ENCODE measurements at regions not wholly inside any gene's neighbourhood (a gene's known extent, or its start where the extent isn't known, plus 50 kb on each side); places are given as distances from the start of the nearest gene placed in this dataset.
"Not testable (repeated sequence)": the region's sequence is repeated elsewhere in the genome, so short reads cannot be mapped to it uniquely, and the experiment has no call there.

- H3K27ac Mint-ChIP-seq: no peak overlapping the region
- H3K4me3 Mint-ChIP-seq (ENCODE audit: low read depth): no peak overlapping the region
- peaks cover 1% of the 10 kb centered on the region for H3K36me3 Mint-ChIP-seq (ENCODE audit: insufficient read depth)
- H3K9me3 Mint-ChIP-seq (ENCODE audit: low read depth): peaks cover 40% of the 10 kb centered on the region
- DNase-seq (ENCODE audit: low spot score, unreplicated experiment): no peak
- no peaks in the 10 kb centered on the region for H3K27me3 Mint-ChIP-seq
- no peak for TF ChIP-seq CTCF (IDR thresholded peaks at IDR 0.05; ENCODE audit: unreplicated experiment)
- no peaks in the 10 kb centered on the region for H3K4me1 Mint-ChIP-seq (ENCODE audit: low read depth)
Measured at GRCh38 chr12:25707056-25707455, 154.0 kb upstream of the LMNTD1 start.

GRCh38 chr12:25708661-25709060, 155.6 kb upstream of the LMNTD1 start:
- Mint-ChIP-seq H3K4me3 (ENCODE audit: low read depth) (no peak overlapping the region), H3K9me3 (ENCODE audit: low read depth) (peaks cover 32% of the 10 kb centered on the region), H3K27ac (no peak overlapping the region), H3K36me3 (ENCODE audit: insufficient read depth) (peaks cover 1% of the 10 kb centered on the region), H3K4me1 (ENCODE audit: low read depth) (no peaks in the 10 kb centered on the region), H3K27me3 (no peaks in the 10 kb centered on the region)
- no peak for DNase-seq (ENCODE audit: low spot score, unreplicated experiment)
- TF ChIP-seq CTCF (IDR thresholded peaks at IDR 0.05; ENCODE audit: unreplicated experiment): no peak

- H3K36me3 Mint-ChIP-seq (ENCODE audit: insufficient read depth): peaks cover 1% of the 10 kb centered on the region
- H3K9me3 Mint-ChIP-seq (ENCODE audit: low read depth): peaks cover 32% of the 10 kb centered on the region
- no peaks in the 10 kb centered on the region for H3K27me3 Mint-ChIP-seq
- no peak for TF ChIP-seq CTCF (IDR thresholded peaks at IDR 0.05; ENCODE audit: unreplicated experiment)
- H3K4me3 Mint-ChIP-seq (ENCODE audit: low read depth): no peak overlapping the region
- H3K4me1 Mint-ChIP-seq (ENCODE audit: low read depth): no peaks in the 10 kb centered on the region
- H3K27ac Mint-ChIP-seq: no peak overlapping the region
- no peak for DNase-seq (ENCODE audit: low spot score, unreplicated experiment)
Measured at GRCh38 chr12:25710128-25710527, 157.0 kb upstream of the LMNTD1 start.

GRCh38 chr12:25710938-25711605, 158.0 kb upstream of the LMNTD1 start:
- not testable (repeated sequence) for H3K27ac Mint-ChIP-seq; H3K36me3 Mint-ChIP-seq (ENCODE audit: insufficient read depth); H3K4me3 Mint-ChIP-seq (ENCODE audit: low read depth); H3K27me3 Mint-ChIP-seq; H3K4me1 Mint-ChIP-seq (ENCODE audit: low read depth); DNase-seq (ENCODE audit: low spot score, unreplicated experiment)
- H3K9me3 Mint-ChIP-seq (ENCODE audit: low read depth): peaks cover 31% of the 10 kb centered on the region

- Mint-ChIP-seq H3K4me3 (ENCODE audit: low read depth) (no peak overlapping the region), H3K9me3 (ENCODE audit: low read depth) (peaks cover 23% of the 10 kb centered on the region), H3K27me3 (no peaks in the 10 kb centered on the region), H3K4me1 (ENCODE audit: low read depth) (no peaks in the 10 kb centered on the region), H3K27ac (no peak overlapping the region), H3K36me3 (ENCODE audit: insufficient read depth) (no peaks in the 10 kb centered on the region)
- no peak for DNase-seq (ENCODE audit: low spot score, unreplicated experiment)
- no peak for TF ChIP-seq CTCF (IDR thresholded peaks at IDR 0.05; ENCODE audit: unreplicated experiment)
Measured at GRCh38 chr12:25712169-25712568, 159.1 kb upstream of the LMNTD1 start.

- TF ChIP-seq CTCF (IDR thresholded peaks at IDR 0.05; ENCODE audit: unreplicated experiment): no peak
- peaks cover 17% of the 10 kb centered on the region for H3K9me3 Mint-ChIP-seq (ENCODE audit: low read depth)
- H3K4me3 Mint-ChIP-seq (ENCODE audit: low read depth): no peak overlapping the region
- no peaks in the 10 kb centered on the region for H3K4me1 Mint-ChIP-seq (ENCODE audit: low read depth)
- H3K27me3 Mint-ChIP-seq: no peaks in the 10 kb centered on the region
- no peaks in the 10 kb centered on the region for H3K36me3 Mint-ChIP-seq (ENCODE audit: insufficient read depth)
- no peak for DNase-seq (ENCODE audit: low spot score, unreplicated experiment)
- H3K27ac Mint-ChIP-seq: no peak overlapping the region
Measured at GRCh38 chr12:25713264-25713663, 160.2 kb upstream of the LMNTD1 start.

Data from progenitor cell of endocrine pancreas (in vitro differentiated cells).